Astrocyte of the spinal cord (primary cell): ENCODE measurements at regions not wholly inside any gene's neighbourhood (a gene's known extent, or its start where the extent isn't known, plus 50 kb on each side); places are given as distances from the start of the nearest gene placed in this dataset.

Experiments
- DNase-seq: peaks from one replicate; pipeline ENCODE4 v3.0.0; 2011; ENCODE audit warnings: low read depth, low spot score
- H3K4me3 ChIP-seq: 2 replicates; pipeline ENCODE4 v1.5.1; 2011; ENCODE audit warnings: low read depth, mild to moderate bottlenecking, low read length, moderate library complexity
- in situ Hi-C: cut with HindIII; loops from 2 replicates; pipeline ENCODE4 v1.10.0; 2017; ENCODE audit warnings: low sequenced_read_pairs
- TF ChIP-seq, protein P1 (sequence below): IDR thresholded peaks from 2 replicates; pipeline ENCODE4 v1.5.1; 2012; ENCODE audit warnings: low read depth, mild to moderate bottlenecking, low read length, inconsistent platforms

DNA sequence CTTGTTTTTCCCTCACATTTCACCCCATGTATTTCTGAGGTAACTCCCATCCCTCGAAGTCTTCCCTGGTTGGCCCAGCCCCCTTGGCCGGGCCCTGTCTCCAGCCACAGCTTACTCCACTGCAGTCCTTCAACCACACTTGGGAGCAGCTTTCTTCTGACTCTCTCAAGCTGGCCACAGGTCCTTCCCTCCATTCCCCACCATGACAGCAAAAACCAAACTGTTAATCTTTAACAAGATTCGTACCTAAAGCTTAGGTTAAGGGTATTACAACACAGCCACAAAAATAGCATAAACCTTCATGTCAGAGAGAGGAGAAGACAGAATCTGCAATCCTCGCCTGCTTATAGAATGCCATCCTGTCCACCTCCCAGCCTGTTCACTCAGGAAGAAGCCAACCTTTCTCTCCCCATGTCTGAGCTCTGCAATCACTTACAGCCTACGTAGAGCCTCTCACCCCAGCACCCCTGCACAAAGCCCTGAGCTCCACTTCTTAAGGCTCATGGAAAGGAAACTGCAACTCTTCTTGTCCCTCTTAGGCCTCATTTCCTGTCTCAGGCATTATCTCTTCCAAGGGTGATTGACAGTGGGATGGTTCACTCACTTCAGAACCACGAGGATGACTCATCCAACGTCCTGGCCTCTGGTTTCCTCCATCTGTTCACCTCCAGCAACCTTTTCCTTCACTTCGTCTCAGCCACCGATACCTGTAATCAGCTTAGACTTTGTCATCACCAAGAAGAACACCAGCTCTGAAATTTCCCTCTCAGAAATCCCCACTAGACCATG, 72.8 kb downstream of the CD2 start:
- no peak overlapping the region for H3K4me3 ChIP-seq
- in situ Hi-C loops = no loop called here
- TF ChIP-seq, protein P1, sequence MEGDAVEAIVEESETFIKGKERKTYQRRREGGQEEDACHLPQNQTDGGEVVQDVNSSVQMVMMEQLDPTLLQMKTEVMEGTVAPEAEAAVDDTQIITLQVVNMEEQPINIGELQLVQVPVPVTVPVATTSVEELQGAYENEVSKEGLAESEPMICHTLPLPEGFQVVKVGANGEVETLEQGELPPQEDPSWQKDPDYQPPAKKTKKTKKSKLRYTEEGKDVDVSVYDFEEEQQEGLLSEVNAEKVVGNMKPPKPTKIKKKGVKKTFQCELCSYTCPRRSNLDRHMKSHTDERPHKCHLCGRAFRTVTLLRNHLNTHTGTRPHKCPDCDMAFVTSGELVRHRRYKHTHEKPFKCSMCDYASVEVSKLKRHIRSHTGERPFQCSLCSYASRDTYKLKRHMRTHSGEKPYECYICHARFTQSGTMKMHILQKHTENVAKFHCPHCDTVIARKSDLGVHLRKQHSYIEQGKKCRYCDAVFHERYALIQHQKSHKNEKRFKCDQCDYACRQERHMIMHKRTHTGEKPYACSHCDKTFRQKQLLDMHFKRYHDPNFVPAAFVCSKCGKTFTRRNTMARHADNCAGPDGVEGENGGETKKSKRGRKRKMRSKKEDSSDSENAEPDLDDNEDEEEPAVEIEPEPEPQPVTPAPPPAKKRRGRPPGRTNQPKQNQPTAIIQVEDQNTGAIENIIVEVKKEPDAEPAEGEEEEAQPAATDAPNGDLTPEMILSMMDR = no peak
- no peak for DNase-seq

DNA sequence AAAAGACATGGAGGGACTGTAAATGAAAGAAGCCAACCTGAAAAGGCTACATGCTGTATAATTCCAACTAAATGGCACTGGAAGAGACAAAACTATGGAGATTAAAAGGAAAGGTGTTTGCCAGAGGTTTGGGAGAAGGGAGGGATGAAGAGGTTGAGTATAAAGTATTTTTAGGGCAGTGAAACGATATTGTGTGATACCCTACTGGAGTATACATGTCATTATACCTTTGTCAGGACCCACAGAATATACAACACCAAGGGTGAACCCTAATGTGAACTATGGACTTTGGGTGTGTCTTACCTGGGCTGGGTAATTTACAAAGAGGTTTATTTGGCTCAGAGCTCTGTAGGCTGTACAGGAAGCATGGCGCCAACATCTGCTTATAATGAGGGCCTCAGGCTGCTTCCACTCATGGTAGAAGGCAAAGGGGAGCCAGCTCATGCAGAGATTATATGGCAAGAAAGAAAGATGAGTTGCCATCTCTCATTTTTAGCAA, 73.4 kb downstream of the CD2 start:
- H3K4me3 ChIP-seq = no peak overlapping the region
- TF ChIP-seq, protein P1 = no peak
- in situ Hi-C loops = no loop called here
- no peak for DNase-seq

DNA sequence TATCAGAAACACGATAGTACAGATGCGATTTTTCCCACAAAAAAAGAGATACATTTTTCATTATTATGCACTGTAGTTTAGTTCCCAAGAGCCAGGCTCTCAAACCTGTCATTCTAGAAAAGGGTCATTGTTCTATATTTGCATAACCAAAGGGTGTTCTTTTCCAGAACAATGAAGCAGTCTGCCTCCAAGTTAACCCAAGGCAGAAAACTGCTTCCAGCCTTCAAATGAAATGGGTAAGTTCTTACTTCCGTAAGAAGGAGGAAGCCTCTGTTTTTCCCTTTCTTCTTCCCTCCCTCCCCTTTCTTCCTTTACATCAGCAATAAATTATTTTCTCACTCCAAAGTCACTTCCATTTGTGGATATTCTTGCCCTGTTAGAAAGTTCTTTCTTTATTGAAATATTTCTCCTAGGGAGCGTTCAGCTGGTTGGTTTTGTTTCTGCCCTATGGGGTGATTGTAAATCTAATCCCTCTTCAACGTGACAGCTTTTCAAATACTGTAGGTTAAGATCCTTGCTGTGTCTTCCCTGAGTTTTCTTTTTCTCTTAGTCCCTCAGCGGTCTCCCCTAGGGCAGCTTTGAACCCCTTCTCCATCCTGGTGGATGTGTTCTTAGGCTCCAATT, 77.3 kb upstream of the PTGFRN start:
- in situ Hi-C loops = no loop called here
- DNase-seq = no peak
- no peak overlapping the region for H3K4me3 ChIP-seq
- TF ChIP-seq, protein P1 = no peak

DNA sequence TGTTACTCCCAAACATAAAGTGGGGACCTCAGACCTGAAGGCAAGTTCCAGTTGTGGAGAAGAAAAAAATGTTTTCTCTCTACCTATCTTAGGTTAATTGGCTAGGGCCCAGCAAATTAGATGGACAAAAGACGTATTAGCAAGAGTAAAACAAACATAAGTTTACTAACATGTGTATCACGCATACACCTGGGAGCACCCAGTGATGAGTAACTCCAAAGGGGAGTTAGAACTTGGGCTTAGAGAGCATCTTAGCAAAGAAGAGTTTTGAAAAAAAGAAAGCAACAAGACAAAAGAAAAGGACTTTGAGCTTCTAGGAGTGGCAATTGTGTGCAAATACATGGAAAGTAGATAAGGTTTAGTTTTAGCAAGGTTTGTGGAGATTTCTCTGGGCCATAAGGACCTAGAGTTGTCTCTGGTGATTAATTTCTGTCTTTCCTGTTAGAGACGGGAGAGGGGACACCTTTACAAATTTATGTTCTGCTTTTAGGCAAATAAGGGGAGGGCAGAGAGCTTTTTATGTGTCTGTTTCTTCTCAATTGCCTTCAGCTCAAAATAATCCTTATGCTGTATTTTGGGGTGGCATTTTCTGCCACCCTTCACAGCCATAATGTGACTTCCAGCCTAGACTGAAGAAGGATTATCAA, 76.7 kb upstream of the PTGFRN start:
- H3K4me3 ChIP-seq = no peak overlapping the region
- TF ChIP-seq, protein P1 = no peak
- in situ Hi-C loops = no loop called here
- no peak for DNase-seq

DNA sequence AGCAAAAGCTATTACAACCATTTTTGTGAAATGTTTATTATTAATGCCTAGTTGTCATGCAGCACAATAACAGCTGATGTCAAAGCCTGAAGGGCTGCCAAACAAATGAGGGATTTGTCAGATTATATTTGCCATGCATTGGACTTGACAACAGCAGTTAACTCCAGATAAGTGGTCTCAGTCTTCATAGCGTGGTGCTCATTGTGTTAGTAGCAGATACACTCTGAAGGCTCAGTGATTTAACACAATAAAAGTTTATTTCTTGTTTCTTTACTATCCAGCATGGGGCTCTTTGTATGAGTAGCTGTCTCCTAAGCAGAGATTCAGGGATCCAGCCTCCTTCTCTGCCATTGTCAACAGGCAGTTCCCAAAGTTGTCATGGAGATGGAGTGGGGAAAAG, 76.0 kb upstream of the PTGFRN start:
- TF ChIP-seq, protein P1 = no peak
- DNase-seq = no peak
- no peak overlapping the region for H3K4me3 ChIP-seq
- in situ Hi-C loops = no loop called here

DNA sequence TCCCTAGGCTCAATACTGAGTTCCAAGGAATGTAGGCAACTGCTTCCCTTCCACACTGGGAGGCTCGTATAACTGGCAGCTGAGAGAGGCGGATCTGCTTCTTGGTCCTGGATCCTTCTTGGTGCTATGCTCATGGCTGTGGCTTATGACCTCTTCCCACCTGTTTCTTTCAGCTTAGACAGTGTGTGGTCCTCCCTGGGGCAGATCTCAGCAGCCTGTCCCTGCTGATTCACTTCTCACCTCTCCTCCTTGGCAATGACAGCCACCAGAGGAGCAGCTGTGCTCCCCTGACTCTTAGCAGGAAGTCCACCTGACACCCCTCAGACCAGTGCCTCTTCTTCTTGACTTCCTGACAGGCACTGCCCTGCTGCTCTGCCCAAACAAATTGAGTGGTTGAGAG, 75.1 kb upstream of the PTGFRN start:
- in situ Hi-C loops = no loop called here
- H3K4me3 ChIP-seq = no peak overlapping the region
- TF ChIP-seq, protein P1 = no peak
- DNase-seq = no peak
